Stomach smooth muscle (tissue), 2 donors: ENCODE measurements at regions not wholly inside any gene's neighbourhood (a gene's known extent, or its start where the extent isn't known, plus 50 kb on each side); places are given as distances from the start of the nearest gene placed in this dataset.
"Not testable (repeated sequence)": the region's sequence is repeated elsewhere in the genome, so short reads cannot be mapped to it uniquely, and the experiment has no call there.

Source experiments
- H3K27ac ChIP-seq: one replicate; pipeline ENCODE4 v1.7.0; 2013; ENCODE audit warnings: mild to moderate bottlenecking, low read length, inconsistent platforms
- H3K27me3 ChIP-seq, 2 donors: one replicate each; pipeline ENCODE4 v1.7.0; 2013; ENCODE audit warnings: low read length in 2 of 2; ENCODE audit not compliant: insufficient read depth in 2 of 2, control insufficient read depth in 1 of 2
- H3K36me3 ChIP-seq, 2 donors: one replicate each; pipeline ENCODE4 v1.7.0; 2013; ENCODE audit warnings: low read length in 2 of 2; ENCODE audit not compliant: control insufficient read depth in 2 of 2, insufficient read depth in 2 of 2
- H3K4me1 ChIP-seq: one replicate; pipeline ENCODE4 v1.7.0; 2013; ENCODE audit warnings: low read length; ENCODE audit not compliant: control insufficient read depth, insufficient read depth
- H3K4me3 ChIP-seq, 2 donors: one replicate each; pipeline ENCODE4 v1.7.0; 2013; ENCODE audit warnings: low read length in 2 of 2
- H3K9ac ChIP-seq, 2 donors: one replicate each; pipeline ENCODE4 v1.7.0; 2013; ENCODE audit warnings: low read length in 2 of 2, mild to moderate bottlenecking in 1 of 2
- H3K9me3 ChIP-seq, 2 donors: one replicate each; pipeline ENCODE4 v1.7.0; 2013; ENCODE audit warnings: low read length in 2 of 2; ENCODE audit not compliant: control insufficient read depth in 2 of 2
- donor health status: healthy.
- donor health status: Pancreatic carcinoma.

- Histone ChIP-seq H3K27ac (no peak overlapping the region), H3K27me3 (no peaks in the 10 kb centered on the region), H3K9ac (no peak overlapping the region), H3K4me1 (no peaks in the 10 kb centered on the region), H3K36me3 (no peaks in the 10 kb centered on the region), H3K4me3 (no peak overlapping the region), H3K9me3 (no peaks in the 10 kb centered on the region)
Measured at GRCh38 chr10:30722956-30723620, 93.5 kb upstream of the LYZL2 start.

GRCh38 chr10:30719832-30720231 lies 90.3 kb upstream of the LYZL2 start:
- H3K36me3 ChIP-seq, result no peaks in the 10 kb centered on the region
- H3K27me3 ChIP-seq, result peaks cover 0 to 2% of the 10 kb centered on the region in 2 donors
- H3K4me3 ChIP-seq, result no peak overlapping the region
- no peak overlapping the region for H3K27ac ChIP-seq
- no peak overlapping the region for H3K9ac ChIP-seq
- no peaks in the 10 kb centered on the region for H3K9me3 ChIP-seq
- H3K4me1 ChIP-seq, result no peaks in the 10 kb centered on the region

- H3K4me3 ChIP-seq, result no peak overlapping the region
- no peak overlapping the region for H3K9ac ChIP-seq
- no peaks in the 10 kb centered on the region for H3K27me3 ChIP-seq
- H3K9me3 ChIP-seq, result no peaks in the 10 kb centered on the region
- H3K27ac ChIP-seq, result no peak overlapping the region
- no peaks in the 10 kb centered on the region for H3K4me1 ChIP-seq
- no peaks in the 10 kb centered on the region for H3K36me3 ChIP-seq
Measured at GRCh38 chr10:30709700-30710358, 80.3 kb upstream of the LYZL2 start.

GRCh38 chr10:30709229-30709628 lies 79.7 kb upstream of the LYZL2 start:
- H3K9me3 ChIP-seq, result no peaks in the 10 kb centered on the region
- H3K27ac ChIP-seq, result no peak overlapping the region
- no peaks in the 10 kb centered on the region for H3K36me3 ChIP-seq
- no peaks in the 10 kb centered on the region for H3K4me1 ChIP-seq
- H3K4me3 ChIP-seq, result no peak overlapping the region
- H3K9ac ChIP-seq, result no peak overlapping the region
- no peaks in the 10 kb centered on the region for H3K27me3 ChIP-seq

GRCh38 chr10:30708234-30708633 lies 78.7 kb upstream of the LYZL2 start:
- Histone ChIP-seq H3K9me3 (no peaks in the 10 kb centered on the region), H3K9ac (no peak overlapping the region), H3K4me3 (no peak overlapping the region), H3K4me1 (no peaks in the 10 kb centered on the region), H3K27me3 (no peaks in the 10 kb centered on the region), H3K27ac (no peak overlapping the region), H3K36me3 (no peaks in the 10 kb centered on the region)

- H3K4me1 ChIP-seq, H3K4me3 ChIP-seq, H3K27ac ChIP-seq, H3K27me3 ChIP-seq, H3K36me3 ChIP-seq, H3K9me3 ChIP-seq, H3K9ac ChIP-seq: not testable (repeated sequence)
Measured at GRCh38 chr10:30706189-30706588, 76.6 kb upstream of the LYZL2 start.

GRCh38 chr10:30705625-30706149 lies 76.1 kb upstream of the LYZL2 start:
- H3K9me3 ChIP-seq, result no peaks in the 10 kb centered on the region
- no peak overlapping the region for H3K4me3 ChIP-seq
- no peak overlapping the region for H3K27ac ChIP-seq
- H3K4me1 ChIP-seq, result no peaks in the 10 kb centered on the region
- H3K36me3 ChIP-seq, result no peaks in the 10 kb centered on the region
- no peak overlapping the region for H3K9ac ChIP-seq
- H3K27me3 ChIP-seq, result no peaks in the 10 kb centered on the region

GRCh38 chr10:30705101-30705624 lies 75.6 kb upstream of the LYZL2 start:
- H3K9ac ChIP-seq, result no peak overlapping the region
- no peaks in the 10 kb centered on the region for H3K27me3 ChIP-seq
- no peaks in the 10 kb centered on the region for H3K36me3 ChIP-seq
- H3K4me1 ChIP-seq, result no peaks in the 10 kb centered on the region
- H3K27ac ChIP-seq, result no peak overlapping the region
- no peaks in the 10 kb centered on the region for H3K9me3 ChIP-seq
- H3K4me3 ChIP-seq, result no peak overlapping the region

GRCh38 chr10:30704601-30705100 lies 75.1 kb upstream of the LYZL2 start:
- H3K9ac ChIP-seq, H3K9me3 ChIP-seq, H3K36me3 ChIP-seq, H3K4me3 ChIP-seq, H3K27me3 ChIP-seq, H3K27ac ChIP-seq, H3K4me1 ChIP-seq: not testable (repeated sequence)

- H3K9me3 ChIP-seq, result no peaks in the 10 kb centered on the region
Measured at GRCh38 chr10:30704026-30704600, 74.6 kb upstream of the LYZL2 start.

More at GRCh38 chr10:30704026-30704600, 74.6 kb upstream of the LYZL2 start:
- H3K27ac ChIP-seq, result no peak overlapping the region
- no peaks in the 10 kb centered on the region for H3K4me1 ChIP-seq
- no peaks in the 10 kb centered on the region for H3K27me3 ChIP-seq
- H3K9ac ChIP-seq, result no peak overlapping the region
- H3K4me3 ChIP-seq, result no peak overlapping the region
- H3K36me3 ChIP-seq, result no peaks in the 10 kb centered on the region
